HL-60/S4 (cell line): ENCODE measurements at regions not wholly inside any gene's neighbourhood (a gene's known extent, or its start where the extent isn't known, plus 50 kb on each side); places are given as distances from the start of the nearest gene placed in this dataset.

Experiments
- in situ Hi-C: fragments of 300-500 bp; cut with MboI; formaldehyde crosslinking; loops from 2 replicates; pipeline ENCODE4 v1.14.3; 2022; ENCODE audit warnings: low sequenced_read_pairs

- in situ Hi-C loops, result no loop called here
Observed at GRCh38 chr14:76551906-76552305, 176.0 kb downstream of the ESRRB start.

GRCh38 chr14:76564471-76565422 is 188.8 kb downstream of the ESRRB start:
- in situ Hi-C loops, result no loop called here

GRCh38 chr14:76566439-76566838 is 190.5 kb downstream of the ESRRB start:
- in situ Hi-C loops, result no loop called here

GRCh38 chr14:76574416-76575095 is 186.7 kb upstream of the VASH1 start:
- in situ Hi-C loops, result no loop called here

GRCh38 chr14:76575108-76575507 is 186.2 kb upstream of the VASH1 start:
- in situ Hi-C loops, result no loop called here

GRCh38 chr14:76576047-76576741 is 185.1 kb upstream of the VASH1 start:
- in situ Hi-C loops, result no loop called here

- in situ Hi-C loops, result no loop called here
Observed at GRCh38 chr14:76577090-76577489, 184.2 kb upstream of the VASH1 start.

GRCh38 chr14:76577837-76578236 is 183.4 kb upstream of the VASH1 start:
- in situ Hi-C loops, result no loop called here

GRCh38 chr14:76580399-76580798 is 180.9 kb upstream of the VASH1 start:
- in situ Hi-C loops, result no loop called here

GRCh38 chr14:76580967-76581366 is 180.3 kb upstream of the VASH1 start:
- in situ Hi-C loops, result no loop called here

GRCh38 chr14:76581592-76581991 is 179.7 kb upstream of the VASH1 start:
- in situ Hi-C loops, result no loop called here

GRCh38 chr14:76582447-76582846 is 178.8 kb upstream of the VASH1 start:
- in situ Hi-C loops, result no loop called here

- in situ Hi-C loops, result no loop called here
Observed at GRCh38 chr14:76583174-76583573, 178.1 kb upstream of the VASH1 start.

GRCh38 chr14:76583805-76584204 is 177.5 kb upstream of the VASH1 start:
- in situ Hi-C loops, result no loop called here

- in situ Hi-C loops, result no loop called here
Observed at GRCh38 chr14:76584271-76584702, 177.0 kb upstream of the VASH1 start.

GRCh38 chr14:76585616-76586015 is 175.7 kb upstream of the VASH1 start:
- in situ Hi-C loops, result no loop called here

GRCh38 chr14:76589246-76589645 is 172.0 kb upstream of the VASH1 start:
- in situ Hi-C loops, result no loop called here

GRCh38 chr14:76591266-76591665 is 170.0 kb upstream of the VASH1 start:
- in situ Hi-C loops, result no loop called here

GRCh38 chr14:76595266-76595665 is 166.0 kb upstream of the VASH1 start:
- in situ Hi-C loops, result no loop called here

- in situ Hi-C loops, result no loop called here
Observed at GRCh38 chr14:76597387-76597786, 163.9 kb upstream of the VASH1 start.

- in situ Hi-C loops, result no loop called here
Observed at GRCh38 chr14:76599141-76599540, 162.1 kb upstream of the VASH1 start.
